SK-N-SH (cell line): ENCODE measurements at regions not wholly inside any gene's neighbourhood (a gene's known extent, or its start where the extent isn't known, plus 50 kb on each side); places are given as distances from the start of the nearest gene placed in this dataset.

Source experiments
- CTCF ChIA-PET: fragments of 300-600, 350-600 bp; formaldehyde crosslinking; extraction: SDS; loops from one replicate; lab custom pipeline; 2021; lab: Yijun Ruan, JAX
- POLR2A ChIA-PET: fragments of 350-600 bp; sonication (Branson Sonifier 250); formaldehyde crosslinking; extraction: SDS; loops from one replicate; lab custom pipeline; 2020; ENCODE audit warnings: antibody characterized with exemption, inconsistent platforms; lab: Yijun Ruan, JAX
- DNase-seq: peaks from one replicate; pipeline ENCODE4 v3.0.0; 2012
- H2AFZ ChIP-seq: fragments of 200-600 bp; sonication (generic); 2 replicates; pipeline ENCODE4 v1.8.1; 2016; ENCODE audit warnings: antibody characterized with exemption, mild to moderate bottlenecking, low read depth
- H3F3A ChIP-seq: fragments of 200-600 bp; sonication (generic); replicated peaks from 2 replicates; pipeline ENCODE3; 2016; ENCODE audit warnings: antibody characterized with exemption, mild to moderate bottlenecking; ENCODE audit not compliant: insufficient read depth
- H3K27ac ChIP-seq, 2 experiments: fragments of 200-500 bp in 1 of 2; fragments of 200-600 bp in 1 of 2; sonication (Bioruptor generic) in 1 of 2; sonication (generic), shearing (Covaris generic) in 1 of 2; 2 replicates each; pipeline versions ENCODE4 v1.5.1 to v1.6.1; 2014 to 2016; ENCODE audit warnings: low read depth in 2 of 2, inconsistent platforms in 1 of 2, low read length in 1 of 2, mild to moderate bottlenecking in 1 of 2, mixed read lengths in 1 of 2
- H3K27me3 ChIP-seq: fragments of 200-600 bp; sonication (generic), shearing (Covaris generic); 2 replicates; pipeline ENCODE4 v1.6.1; 2016; ENCODE audit warnings: mixed run types; ENCODE audit not compliant: insufficient read depth
- H3K36me3 ChIP-seq, 2 experiments: fragments of 200-500 bp in 1 of 2; fragments of 200-600 bp in 1 of 2; sonication (Bioruptor generic) in 1 of 2; sonication (generic) in 1 of 2; replicated peaks in 1 of 2; 2 replicates each; pipeline versions ENCODE3 to v1.5.1; 2014 to 2016; ENCODE audit warnings: low read length in 1 of 2, mild to moderate bottlenecking in 1 of 2; ENCODE audit not compliant: insufficient read depth in 2 of 2, control insufficient read depth in 1 of 2
- H3K4me1 ChIP-seq, 2 experiments: fragments of 200-500 bp in 1 of 2; fragments of 200-600 bp in 1 of 2; sonication (Bioruptor generic) in 1 of 2; sonication (generic), shearing (Covaris generic) in 1 of 2; 2 replicates each; pipeline versions ENCODE4 v1.5.1 to v1.6.1; 2014 to 2016; ENCODE audit warnings: low read depth in 1 of 2, low read length in 1 of 2, mixed run types in 1 of 2; ENCODE audit not compliant: insufficient read depth in 2 of 2, control insufficient read depth in 1 of 2
- H3K4me2 ChIP-seq: fragments of 200-600 bp; sonication (generic), shearing (Covaris generic); 2 replicates; pipeline ENCODE4 v1.6.1; 2017; ENCODE audit warnings: mixed run types
- H3K4me3 ChIP-seq, 2 experiments: fragments of 200-500 bp in 1 of 2; fragments of 200-600 bp in 1 of 2; sonication (Bioruptor generic) in 1 of 2; sonication (generic), shearing (Covaris generic) in 1 of 2; 2 replicates each; pipeline versions ENCODE4 v1.5.1 to v1.8.1; 2014 to 2016; ENCODE audit warnings: low read depth in 2 of 2, inconsistent platforms in 1 of 2, low read length in 1 of 2, mild to moderate bottlenecking in 1 of 2, mixed read lengths in 1 of 2, moderate library complexity in 1 of 2
- H3K79me2 ChIP-seq: fragments of 200-600 bp; sonication (generic); 2 replicates; pipeline ENCODE4 v1.8.1; 2017; ENCODE audit warnings: mild to moderate bottlenecking; ENCODE audit not compliant: insufficient read depth
- H3K9ac ChIP-seq: fragments of 200-600 bp; sonication (generic); 2 replicates; pipeline ENCODE4 v1.6.1; 2017; ENCODE audit warnings: mixed run types
- H3K9me2 ChIP-seq: fragments of 200-600 bp; sonication (generic); 2 replicates; pipeline ENCODE4 v1.6.1; 2017; ENCODE audit warnings: mixed run types
- H3K9me3 ChIP-seq: fragments of 200-600 bp; sonication (generic); 2 replicates; pipeline ENCODE4 v1.6.1; 2017; ENCODE audit warnings: mixed run types, mild to moderate bottlenecking, moderate library complexity
- H4K20me1 ChIP-seq: fragments of 200-600 bp; sonication (generic); 2 replicates; pipeline ENCODE4 v1.6.1; 2017; ENCODE audit warnings: mild to moderate bottlenecking, mixed run types; ENCODE audit not compliant: insufficient read depth
- CTCF ChIP-seq: fragments of 200-600 bp; sonication (generic); IDR thresholded peaks from 2 replicates; pipeline ENCODE4 v1.6.1; 2017; ENCODE audit warnings: antibody characterized with exemption, mild to moderate bottlenecking, moderate library complexity
- ELF1 ChIP-seq: IDR thresholded peaks from 2 replicates; pipeline ENCODE4 v1.4.0; 2012
- EP300 ChIP-seq, 2 experiments: IDR thresholded peaks; 2 replicates each; pipeline versions ENCODE4 v1.4.0 to v1.6.1; 2012; ENCODE audit warnings: borderline replicate concordance in 1 of 2, low read depth in 1 of 2, low read length in 1 of 2
- FOSL2 ChIP-seq: IDR thresholded peaks from 2 replicates; pipeline ENCODE4 v1.4.0; 2012; ENCODE audit warnings: low read depth, mild to moderate bottlenecking, moderate library complexity, borderline replicate concordance
- GABPA ChIP-seq: IDR thresholded peaks from 2 replicates; pipeline ENCODE4 v1.4.0; 2012; ENCODE audit warnings: low read depth, mild to moderate bottlenecking
- MAX ChIP-seq: IDR thresholded peaks from 2 replicates; pipeline ENCODE4 v1.4.0; 2012; ENCODE audit warnings: low read depth
- MEF2A ChIP-seq: IDR thresholded peaks from 2 replicates; pipeline ENCODE4 v1.4.0; 2012; ENCODE audit warnings: low read depth, borderline replicate concordance
- NFIC ChIP-seq: IDR thresholded peaks from 2 replicates; pipeline ENCODE4 v1.4.0; 2012; ENCODE audit warnings: borderline replicate concordance
- NRF1 ChIP-seq: IDR thresholded peaks from 2 replicates; pipeline ENCODE4 v1.6.1; 2012; ENCODE audit warnings: low read depth, mild to moderate bottlenecking, low read length
- POLR2AphosphoS5 ChIP-seq: IDR thresholded peaks from 2 replicates; pipeline ENCODE4 v1.6.1; 2012; ENCODE audit warnings: low read depth, low read length
- RCOR1 ChIP-seq: fragments of 150-350 bp; IDR thresholded peaks from 2 replicates; pipeline ENCODE4 v1.6.1; 2017; ENCODE audit warnings: antibody characterized with exemption, low read length
- REST ChIP-seq: IDR thresholded peaks from 2 replicates; pipeline ENCODE4 v1.6.1; 2012; ENCODE audit warnings: mild to moderate bottlenecking, low read depth, low read length, moderate library complexity
- RFX5 ChIP-seq: IDR thresholded peaks from 2 replicates; pipeline ENCODE4 v1.6.1; 2012; ENCODE audit warnings: mild to moderate bottlenecking, improper control_type of control experiment, low read length
- TCF12 ChIP-seq: IDR thresholded peaks from 2 replicates; pipeline ENCODE4 v1.4.0; 2012
- TEAD4 ChIP-seq: IDR thresholded peaks from 2 replicates; pipeline ENCODE4 v1.4.0; 2012; ENCODE audit warnings: mild to moderate bottlenecking, borderline replicate concordance; ENCODE audit not compliant: insufficient read depth
- USF1 ChIP-seq: IDR thresholded peaks from 2 replicates; pipeline ENCODE4 v1.4.0; 2012; ENCODE audit warnings: low read depth, borderline replicate concordance
- USF2 ChIP-seq: fragments of 150-350 bp; IDR thresholded peaks from 2 replicates; pipeline ENCODE4 v1.6.1; 2017; ENCODE audit warnings: antibody characterized with exemption, low read length, low read depth, borderline replicate concordance
- YY1 ChIP-seq: IDR thresholded peaks from 2 replicates; pipeline ENCODE4 v1.4.0; 2012; ENCODE audit warnings: low read depth, mild to moderate bottlenecking
- WGBS: methylation state at CpG from one replicate; pipeline ENCODE4 v1.1.6; 2017; ENCODE audit warnings: low lambda C conversion rate; 5-methylcytosine and 5-hydroxymethylcytosine counted together

GRCh38 chr22:27198518-27199035, 541.2 kb downstream of the MIAT start (continued):
- TF ChIP-seq FOSL2: no peak
- no peak for TF ChIP-seq USF1
- TF ChIP-seq MEF2A: no peak
- no peak for TF ChIP-seq RCOR1
- no peak for TF ChIP-seq GABPA
- TF ChIP-seq, all 33 proteins: peak for 0

- DNase-seq: no peak
- H4K20me1 ChIP-seq: no peaks in the 10 kb centered on the region
- H3K9me2 ChIP-seq: no peaks in the 10 kb centered on the region
- no peak overlapping the region for H2AFZ ChIP-seq
- H3K4me3 ChIP-seq: no peak overlapping the region
- POLR2A ChIA-PET: no interaction called here
- H3K79me2 ChIP-seq: no peaks in the 10 kb centered on the region
- H3K4me1 ChIP-seq: peaks cover 0 to 10% of the 10 kb centered on the region in 2 experiments; a peak in 2 of 4 replicates
- WGBS: 21% methylated on average over 2 of the region's 2 CpGs
- CTCF ChIA-PET: interaction anchor here (1.1 kb wide), 2 partner anchors 76 to 132 kb away, joined by 3 read pairs; no protein-coding TSS in a partner anchor
- no peak overlapping the region for H3K27ac ChIP-seq
- no peaks in the 10 kb centered on the region for H3K27me3 ChIP-seq
- no peak overlapping the region for H3K9ac ChIP-seq
- no peak overlapping the region for H3K4me2 ChIP-seq
- H3K36me3 ChIP-seq: no peaks in the 10 kb centered on the region
- H3F3A ChIP-seq: no peaks in the 10 kb centered on the region
- TF ChIP-seq TEAD4 (no peak), USF2 (no peak), RFX5 (no peak), TCF12 (no peak), MAX (no peak), NRF1 (no peak), REST (no peak), POLR2AphosphoS5 (no peak), CTCF (no peak), NFIC (no peak), USF1 (no peak), EP300 (IDR thresholded peaks at IDR 0.05; ENCODE audit: borderline replicate concordance in 1 of 2, low read depth in 1 of 2, low read length in 1 of 2) (no peak), FOSL2 (no peak), MEF2A (no peak), YY1 (no peak), ELF1 (no peak)
- no peaks in the 10 kb centered on the region for H3K9me3 ChIP-seq
Observed at GRCh38 chr22:27199354-27199753, 542.0 kb downstream of the MIAT start.
